Thoracic aorta (tissue), 2 donors: ENCODE measurements at regions not wholly inside any gene's neighbourhood (a gene's known extent, or its start where the extent isn't known, plus 50 kb on each side); places are given as distances from the start of the nearest gene placed in this dataset.

Source experiments
- ATAC-seq: fragments of 150-250 bp; one replicate; pipeline ENCODE4 v1.8.0; 2017; ENCODE audit warnings: low read depth; ENCODE audit not compliant: insufficient number of reproducible peaks, low FRiP score
- DNase-seq: peaks from one replicate; pipeline ENCODE4 v3.0.0-alpha.2; 2020; ENCODE audit warnings: low spot score
- H3K27ac ChIP-seq, 2 donors: fragments of 200-600 bp; sonication (generic); 1 replicate in 1 of 2; 2 replicates in 1 of 2; pipeline ENCODE4 v1.5.1; 2016; ENCODE audit warnings: mild to moderate bottlenecking in 2 of 2, moderate library complexity in 2 of 2
- H3K27me3 ChIP-seq: fragments of 200-600 bp; sonication (generic); replicated peaks from 2 replicates; pipeline ENCODE4 v1.6.0; 2016; ENCODE audit warnings: mild to moderate bottlenecking; ENCODE audit not compliant: insufficient read depth
- H3K36me3 ChIP-seq: fragments of 200-600 bp; sonication (generic); one replicate; pipeline ENCODE4 v1.5.1; 2016
- H3K4me1 ChIP-seq, 2 donors: fragments of 200-600 bp; sonication (generic); 1 replicate in 1 of 2; 2 replicates in 1 of 2; pipeline versions ENCODE4 v1.5.1 to v1.6.0; 2016; ENCODE audit warnings: low read depth in 2 of 2, mild to moderate bottlenecking in 1 of 2; ENCODE audit not compliant: control insufficient read depth in 1 of 2
- H3K4me3 ChIP-seq: fragments of 200-600 bp; sonication (generic); 2 replicates; pipeline ENCODE4 v1.5.1; 2016; ENCODE audit warnings: mild to moderate bottlenecking
- H3K9me3 ChIP-seq: fragments of 200-600 bp; sonication (generic); 2 replicates; pipeline ENCODE4 v1.5.1; 2016
- CTCF ChIP-seq: fragments of 200-600 bp; sonication (generic); IDR thresholded peaks from one replicate; pipeline ENCODE4 v1.5.1; 2019; ENCODE audit warnings: antibody characterized with exemption

GRCh38 chr4:181687116-181687515, 556.1 kb upstream of the TENM3 start:
- Histone ChIP-seq H3K36me3 (no peaks in the 10 kb centered on the region), H3K9me3 (no peaks in the 10 kb centered on the region), H3K27ac (no peak overlapping the region), H3K27me3 (no peaks in the 10 kb centered on the region), H3K4me1 (no peaks in the 10 kb centered on the region), H3K4me3 (no peak overlapping the region)
- DNase-seq (no peak), ATAC-seq (no peak)
- no peak for TF ChIP-seq CTCF

- H3K9me3 ChIP-seq = no peaks in the 10 kb centered on the region
- no peak overlapping the region for H3K27ac ChIP-seq
- no peaks in the 10 kb centered on the region for H3K4me1 ChIP-seq
- no peaks in the 10 kb centered on the region for H3K27me3 ChIP-seq
- TF ChIP-seq CTCF = no peak
- no peaks in the 10 kb centered on the region for H3K36me3 ChIP-seq
- no peak for DNase-seq
- no peak for ATAC-seq
- H3K4me3 ChIP-seq = no peak overlapping the region
Measured at GRCh38 chr4:181688432-181688831, 554.8 kb upstream of the TENM3 start.

- TF ChIP-seq CTCF = no peak
- no peaks in the 10 kb centered on the region for H3K36me3 ChIP-seq
- no peaks in the 10 kb centered on the region for H3K4me1 ChIP-seq
- no peaks in the 10 kb centered on the region for H3K27me3 ChIP-seq
- H3K9me3 ChIP-seq = no peaks in the 10 kb centered on the region
- H3K27ac ChIP-seq = no peak overlapping the region
- no peak overlapping the region for H3K4me3 ChIP-seq
- no peak for ATAC-seq
- no peak for DNase-seq
Measured at GRCh38 chr4:181688872-181689271, 554.3 kb upstream of the TENM3 start.

DNA sequence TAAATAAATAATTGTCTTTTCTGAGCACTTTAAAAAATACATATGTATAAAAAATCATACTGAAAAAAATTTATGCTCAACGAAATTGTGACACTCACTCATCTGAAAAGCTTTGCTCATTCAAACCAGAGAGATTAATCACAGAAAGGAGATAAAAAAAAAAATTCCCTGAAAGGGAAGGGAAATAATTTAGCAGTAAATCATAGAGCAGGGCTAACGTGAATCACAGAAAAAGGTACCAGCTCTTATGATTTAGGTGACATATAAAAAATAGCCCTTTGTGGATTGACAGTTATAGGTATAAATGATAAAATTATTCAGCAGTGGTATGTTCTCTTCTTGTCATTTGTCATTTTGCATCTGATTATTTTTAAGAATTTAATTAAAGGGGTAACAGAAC, 552.7 kb upstream of the TENM3 start:
- H3K27ac ChIP-seq = no peak overlapping the region
- H3K27me3 ChIP-seq = no peaks in the 10 kb centered on the region
- ATAC-seq (no peak), DNase-seq (no peak)
- no peaks in the 10 kb centered on the region for H3K4me1 ChIP-seq
- no peaks in the 10 kb centered on the region for H3K36me3 ChIP-seq
- H3K4me3 ChIP-seq = no peak overlapping the region
- TF ChIP-seq CTCF = no peak
- H3K9me3 ChIP-seq = no peaks in the 10 kb centered on the region

DNA sequence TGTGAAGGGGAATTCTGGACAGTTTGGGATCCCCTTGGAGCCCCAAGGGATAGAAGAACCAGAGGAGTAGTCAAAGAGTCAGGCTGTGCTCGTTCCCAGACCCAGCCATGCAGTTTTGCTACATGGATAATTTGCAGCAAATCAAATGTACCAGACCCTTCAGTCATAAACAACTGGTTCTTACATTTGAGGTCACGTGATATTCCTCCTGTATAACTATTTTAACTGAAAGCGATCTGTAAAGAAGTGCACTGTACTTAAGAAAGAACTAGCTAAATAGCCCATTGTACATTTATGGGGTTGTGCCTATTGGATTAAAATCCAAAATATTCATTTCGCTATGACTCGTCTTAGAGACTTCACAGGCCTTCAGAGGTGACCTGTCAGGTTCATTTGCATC, 550.2 kb upstream of the TENM3 start:
- no peak for ATAC-seq
- no peaks in the 10 kb centered on the region for H3K4me1 ChIP-seq
- no peaks in the 10 kb centered on the region for H3K36me3 ChIP-seq
- H3K4me3 ChIP-seq = no peak overlapping the region
- H3K27me3 ChIP-seq = no peaks in the 10 kb centered on the region
- H3K27ac ChIP-seq = no peak overlapping the region
- H3K9me3 ChIP-seq = no peaks in the 10 kb centered on the region
- TF ChIP-seq CTCF = no peak
- DNase-seq = no peak
